Inflammatory macrophage (primary cell): ENCODE measurements at regions not wholly inside any gene's neighbourhood (a gene's known extent, or its start where the extent isn't known, plus 50 kb on each side); places are given as distances from the start of the nearest gene placed in this dataset.

Source experiments
- DNase-seq, 2 donors: peaks; one replicate each; pipeline ENCODE4 v3.0.0-alpha.2; 2020 to 2022

DNA sequence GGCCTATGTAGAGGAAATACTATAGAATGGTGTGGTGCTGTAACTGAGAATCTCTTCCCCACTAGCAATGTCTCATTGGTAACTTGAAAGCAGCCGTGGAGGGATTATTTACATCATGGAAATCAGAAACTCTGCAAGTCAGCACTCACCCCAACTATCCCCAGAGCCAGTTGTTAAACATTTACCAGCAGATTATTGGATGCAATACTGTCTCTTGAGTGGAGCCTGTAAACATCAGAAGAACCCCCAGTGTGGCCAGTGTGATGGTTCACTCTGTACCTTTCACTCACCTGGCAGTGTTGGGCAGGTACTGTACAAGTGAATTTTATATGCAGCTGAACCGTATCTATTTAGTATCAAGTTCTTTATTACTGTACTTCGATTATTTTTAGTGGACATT lies 299.8 kb upstream of the SALL1 start:
- DNase-seq = no peak

DNA sequence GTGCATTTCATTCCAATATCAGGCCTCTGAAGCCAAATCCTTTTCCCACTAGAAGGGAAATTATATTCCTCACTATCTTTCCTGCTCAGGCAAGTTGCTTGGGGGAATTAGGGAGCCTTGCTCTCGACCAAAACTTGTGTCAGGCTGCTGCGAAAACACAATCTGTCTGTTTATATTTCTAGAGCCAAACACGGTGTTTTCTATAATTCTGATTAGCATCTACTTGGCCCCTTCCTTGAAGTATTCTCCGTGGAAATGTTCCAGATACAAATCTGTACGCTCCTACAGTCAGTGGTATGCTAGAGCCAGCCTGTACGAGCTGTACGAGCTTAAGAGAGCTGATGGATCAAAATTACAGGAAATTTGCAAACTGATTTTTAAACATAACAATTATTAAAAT lies 299.3 kb upstream of the SALL1 start:
- no peak for DNase-seq

DNA sequence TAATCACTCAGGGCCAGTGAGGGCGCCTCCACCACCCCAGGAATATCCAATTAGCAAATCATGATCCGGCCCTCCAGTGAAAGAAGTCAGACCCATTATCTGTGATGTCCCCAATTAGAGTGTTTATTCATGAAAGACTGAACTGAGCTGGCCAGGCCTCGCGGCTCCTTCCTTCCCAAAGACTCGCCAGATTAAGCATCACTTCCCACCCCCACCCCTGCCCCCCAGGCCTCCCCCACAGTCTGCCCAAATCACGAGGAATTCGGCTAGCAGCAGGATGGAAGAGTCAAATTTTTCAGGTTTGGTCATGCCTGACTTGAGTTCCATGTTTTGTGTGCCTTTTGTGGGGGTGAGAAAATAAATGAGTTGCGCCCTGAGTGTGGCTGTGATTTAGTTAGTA lies 298.4 kb upstream of the SALL1 start:
- no peak for DNase-seq

DNA sequence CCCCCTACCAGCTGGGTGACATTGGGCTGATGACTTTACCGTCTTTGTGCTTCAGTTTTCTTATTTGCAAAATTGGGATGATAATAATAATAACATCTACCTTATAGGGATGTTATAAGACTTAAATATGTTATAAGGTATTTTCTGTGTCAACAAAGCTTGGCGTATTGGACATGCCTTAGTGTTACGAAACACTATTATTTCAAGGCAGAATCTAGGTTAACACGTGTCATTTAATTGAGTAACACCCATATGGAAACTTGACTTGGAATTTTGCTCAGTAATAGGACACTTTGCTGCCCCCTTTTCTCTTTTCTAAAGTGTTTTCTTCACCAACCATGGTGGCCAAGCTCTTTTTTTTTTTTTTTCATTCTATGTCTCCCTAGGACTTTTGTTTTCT lies 294.2 kb upstream of the SALL1 start:
- DNase-seq = no peak

DNA sequence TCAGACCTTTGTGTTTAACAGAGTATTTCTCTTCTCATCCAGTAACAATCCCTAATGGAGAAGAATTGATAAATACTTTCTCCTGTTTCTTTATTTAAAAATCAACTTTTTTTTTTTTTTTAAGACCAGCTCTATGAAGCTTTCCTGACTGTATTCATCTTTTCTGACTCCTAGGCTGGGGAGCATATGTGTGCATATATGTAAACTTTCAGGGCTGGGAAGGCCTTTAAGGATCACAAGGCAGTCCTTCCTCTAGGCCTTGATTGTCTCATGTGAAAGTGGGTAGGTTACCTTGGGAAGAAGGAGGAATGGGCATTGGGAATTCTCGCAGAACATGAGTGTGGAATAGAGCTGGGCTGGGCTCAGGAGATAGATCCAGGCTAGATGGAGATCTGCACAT lies 292.9 kb upstream of the SALL1 start:
- DNase-seq = no peak

DNA sequence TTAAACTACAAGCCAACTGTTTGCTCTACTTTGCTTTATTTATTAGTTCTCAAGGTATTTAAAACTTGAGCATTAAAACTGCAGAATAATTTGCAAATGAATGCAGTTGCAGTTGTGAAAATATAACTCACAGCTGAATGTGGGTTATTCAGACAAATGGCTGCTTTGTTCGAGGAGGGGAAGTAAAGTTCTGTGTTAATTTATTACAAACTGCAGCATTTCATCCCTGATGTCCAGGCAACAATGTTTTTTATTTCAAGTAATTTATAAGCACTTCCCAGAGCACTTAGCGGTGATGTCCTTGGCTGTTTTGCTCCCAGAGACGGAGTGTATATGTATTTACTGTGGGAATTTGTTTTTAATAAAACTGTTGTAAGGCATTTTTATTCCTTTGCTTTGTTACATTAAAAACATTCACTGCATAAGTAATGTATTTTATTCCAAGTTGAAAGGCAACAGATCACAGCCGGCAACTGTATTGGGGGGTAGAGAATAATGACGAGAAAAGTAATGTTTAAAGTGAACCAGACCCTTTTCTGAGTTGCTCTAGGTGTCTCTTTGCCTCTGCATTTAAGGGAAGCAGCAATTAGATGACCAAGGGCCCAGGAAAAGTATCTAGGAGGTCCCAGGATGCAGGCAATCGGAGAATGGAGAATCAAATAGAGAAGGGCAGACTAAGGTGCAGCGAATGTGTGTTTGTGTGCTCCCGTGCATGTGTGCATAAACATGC lies 291.2 kb upstream of the SALL1 start:
- DNase-seq = no peak

DNA sequence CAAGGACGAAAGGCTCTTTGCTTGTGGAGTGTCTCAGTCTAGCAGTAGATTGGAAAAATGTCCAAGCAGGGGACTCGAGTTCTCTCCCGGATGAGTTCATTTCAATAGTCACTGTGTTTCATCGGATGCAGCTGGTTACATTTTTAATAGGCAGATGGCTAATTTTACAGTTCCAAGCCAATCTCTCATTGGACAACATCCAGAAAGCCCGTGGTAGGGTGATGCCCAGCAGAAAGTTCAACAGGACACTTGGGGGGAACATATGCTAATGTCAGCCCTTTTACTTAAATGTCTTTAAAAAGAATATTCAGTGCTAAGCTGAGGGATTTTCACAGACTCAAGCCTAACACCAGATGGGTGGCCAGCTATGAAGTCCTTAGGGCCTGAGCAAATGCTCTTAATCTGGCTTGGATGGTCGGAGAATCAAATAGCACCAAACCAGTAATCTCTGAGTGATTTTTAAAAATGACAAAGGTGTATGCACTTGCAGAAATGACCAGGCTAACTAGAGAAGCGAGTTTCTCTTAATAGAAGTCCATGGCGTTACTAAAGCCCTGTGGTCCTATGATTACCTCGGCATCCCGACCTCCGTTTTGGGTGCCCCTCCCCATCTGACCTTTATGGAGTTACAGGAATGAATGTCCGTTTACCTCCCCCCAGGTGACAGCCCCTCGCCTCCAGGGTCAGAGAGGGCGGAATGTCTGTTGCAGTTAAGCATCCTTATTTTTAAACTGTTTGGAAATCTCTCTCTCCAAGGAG lies 289.2 kb upstream of the SALL1 start:
- DNase-seq = no peak

DNA sequence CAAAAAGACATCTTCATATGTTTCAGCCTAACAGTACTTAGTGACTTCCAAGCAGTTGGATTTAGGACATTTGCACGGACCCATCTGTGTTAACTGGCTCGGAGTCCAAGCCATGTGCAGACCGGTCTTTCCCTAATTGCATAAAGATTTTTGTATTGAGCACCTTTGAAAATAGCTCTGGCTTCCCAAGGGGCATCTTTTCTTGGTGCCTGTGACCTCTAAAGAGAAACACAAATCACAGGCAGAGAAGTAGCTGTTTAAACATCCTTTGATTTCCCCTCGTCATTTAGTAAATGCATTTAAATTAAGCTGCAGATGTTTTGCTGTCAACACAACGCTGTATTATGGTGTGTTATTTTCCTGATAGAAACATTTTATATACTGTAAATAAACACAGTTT lies 288.2 kb upstream of the SALL1 start:
- DNase-seq = no peak

DNA sequence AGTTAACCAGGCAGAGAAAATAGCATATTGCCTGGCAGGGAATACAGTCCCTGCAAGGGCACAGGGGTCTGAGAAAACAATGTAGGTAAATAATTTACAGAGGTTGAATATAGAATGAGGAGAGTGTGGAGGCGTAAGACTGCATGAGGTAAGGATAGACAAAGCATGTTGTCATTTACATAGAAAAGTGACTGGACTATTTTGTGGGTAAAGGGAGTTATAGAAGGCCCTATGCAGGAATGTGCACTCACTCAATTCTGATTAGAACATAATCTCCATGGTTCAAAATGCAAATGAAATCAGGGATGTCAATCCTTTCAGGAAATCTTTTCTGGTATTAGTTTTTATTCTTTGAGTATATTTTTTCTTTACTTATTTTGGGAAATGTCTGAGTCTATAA lies 285.7 kb upstream of the SALL1 start:
- DNase-seq = no peak

DNA sequence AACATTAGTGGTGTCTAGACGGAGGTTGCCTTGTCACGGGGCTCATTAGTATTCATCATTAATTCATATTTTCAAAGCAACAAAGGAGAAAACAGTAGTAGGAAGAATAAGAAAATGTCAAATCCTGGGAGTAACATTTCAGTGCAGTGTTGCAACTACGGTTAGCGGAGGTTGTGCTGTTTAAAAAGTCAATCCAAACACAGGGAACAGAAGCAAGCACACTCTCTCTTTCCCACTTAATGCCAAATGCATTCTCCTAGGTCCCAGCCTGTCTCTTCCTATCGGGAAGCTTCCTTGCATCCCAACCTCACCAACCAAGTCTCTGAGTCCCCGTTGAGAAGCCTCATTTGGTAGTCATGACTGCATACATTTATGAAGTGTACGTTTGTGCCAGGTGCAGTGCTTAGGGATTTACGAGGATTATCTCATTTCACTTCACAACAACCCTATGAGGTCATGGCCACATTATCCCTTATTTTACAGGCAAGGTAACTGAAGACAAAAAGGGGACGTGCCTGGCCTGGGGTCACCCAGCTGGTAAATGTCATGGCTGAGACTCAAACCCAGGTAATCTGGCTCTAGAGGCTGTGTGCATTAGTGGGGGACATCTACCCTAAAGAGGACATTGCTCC lies 283.6 kb upstream of the SALL1 start:
- DNase-seq = no peak

DNA sequence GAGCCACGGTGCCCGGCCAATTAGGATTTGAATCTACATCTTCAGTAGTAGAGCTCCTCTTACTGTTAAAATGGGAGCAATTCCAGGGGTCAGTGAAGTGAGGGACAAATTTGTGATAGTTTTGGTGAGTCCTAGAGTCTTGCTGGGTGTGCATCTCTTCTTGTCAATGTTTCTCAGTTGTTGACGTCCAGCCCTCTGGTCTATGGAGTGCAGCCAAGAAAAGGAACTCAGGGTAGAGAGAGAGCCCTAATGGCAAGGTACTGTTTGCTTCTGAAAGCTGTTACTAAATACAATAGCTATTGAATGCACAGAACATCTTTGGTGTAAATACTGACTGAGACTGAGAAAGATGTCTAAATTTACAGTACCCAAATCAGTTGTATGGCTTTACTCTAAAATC lies 282.5 kb upstream of the SALL1 start:
- no peak for DNase-seq

DNA sequence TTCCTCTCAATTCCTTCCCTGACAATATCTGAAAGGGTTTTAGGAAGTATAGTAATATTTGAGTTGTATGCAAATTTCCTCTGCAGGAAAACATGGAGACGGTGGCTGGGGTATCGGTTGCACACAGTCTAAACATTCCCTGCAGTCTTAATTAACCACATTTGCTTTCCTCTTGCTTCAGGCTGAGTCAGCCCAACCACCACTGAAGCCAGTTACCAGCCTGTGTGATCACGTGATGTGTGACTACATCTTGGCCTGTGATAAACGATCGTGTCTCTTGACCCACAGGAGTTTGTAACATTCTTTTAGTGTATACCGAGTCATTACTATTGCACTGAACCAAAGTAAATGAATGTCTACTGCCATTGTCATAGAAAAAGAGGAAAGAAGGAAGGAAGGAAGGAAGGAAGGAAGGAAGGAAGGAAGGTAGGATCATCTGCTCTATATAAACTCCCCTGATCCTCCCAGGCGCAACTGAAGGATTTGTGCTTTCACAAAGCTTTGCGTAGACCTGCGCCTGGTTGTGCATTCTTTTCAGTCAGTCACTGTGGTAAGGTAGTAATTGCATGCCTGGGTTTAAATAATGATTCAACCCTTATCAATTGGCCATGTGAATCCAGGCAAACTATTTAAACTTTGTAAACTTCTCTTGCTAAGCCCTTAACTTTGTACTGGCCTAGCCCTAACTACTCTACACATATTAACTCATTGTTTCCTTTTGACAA lies 280.6 kb upstream of the SALL1 start:
- no peak for DNase-seq

DNA sequence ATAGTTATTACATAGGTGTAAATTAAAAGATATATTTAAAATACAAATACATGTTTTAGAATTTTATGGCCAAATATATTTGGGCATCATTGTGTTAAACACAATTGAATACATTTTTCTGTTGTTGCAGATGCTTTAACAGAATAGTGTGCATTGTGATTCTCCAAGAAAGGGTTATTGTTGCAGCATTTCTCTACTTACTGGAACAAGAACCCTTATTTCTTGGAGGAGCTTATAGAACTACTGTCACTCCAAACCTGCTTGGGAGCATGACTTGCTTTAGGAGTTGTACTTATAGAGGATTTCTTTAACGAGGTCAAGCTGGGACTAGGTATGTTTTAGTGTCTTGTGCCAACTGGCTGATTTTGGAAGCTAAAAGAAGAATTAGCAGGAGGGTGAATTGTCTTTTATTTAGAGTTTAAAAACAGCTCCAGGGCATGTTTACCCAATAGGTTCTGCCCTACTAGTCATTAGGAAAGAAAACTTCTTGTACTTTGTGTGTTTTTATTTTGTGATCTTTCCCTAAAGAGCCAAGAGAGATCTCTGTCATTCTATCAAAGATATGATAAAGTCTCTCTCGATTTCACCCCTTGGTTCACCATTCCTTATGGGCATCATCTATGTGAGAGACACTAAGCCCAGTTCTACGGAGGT lies 279.8 kb upstream of the SALL1 start:
- DNase-seq = no peak

DNA sequence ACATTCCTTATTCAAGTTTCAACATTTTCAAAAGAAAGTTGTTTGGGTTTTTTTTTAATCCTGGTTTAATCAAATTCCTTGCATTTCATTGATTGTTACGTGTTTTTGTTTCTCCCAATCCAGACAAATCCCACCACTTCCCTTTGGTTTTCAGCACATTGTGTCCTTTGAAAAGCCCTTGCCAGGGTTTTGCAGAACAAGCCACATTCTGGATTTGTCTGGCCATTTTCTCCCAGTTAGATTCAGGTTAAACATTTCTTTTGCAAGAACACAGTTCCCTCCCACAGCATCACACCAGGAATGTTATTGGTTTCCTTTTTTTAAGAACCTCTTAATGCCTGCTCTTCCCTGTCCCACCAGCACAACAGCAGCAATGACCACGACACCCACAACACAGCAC lies 278.0 kb upstream of the SALL1 start:
- DNase-seq = no peak

DNA sequence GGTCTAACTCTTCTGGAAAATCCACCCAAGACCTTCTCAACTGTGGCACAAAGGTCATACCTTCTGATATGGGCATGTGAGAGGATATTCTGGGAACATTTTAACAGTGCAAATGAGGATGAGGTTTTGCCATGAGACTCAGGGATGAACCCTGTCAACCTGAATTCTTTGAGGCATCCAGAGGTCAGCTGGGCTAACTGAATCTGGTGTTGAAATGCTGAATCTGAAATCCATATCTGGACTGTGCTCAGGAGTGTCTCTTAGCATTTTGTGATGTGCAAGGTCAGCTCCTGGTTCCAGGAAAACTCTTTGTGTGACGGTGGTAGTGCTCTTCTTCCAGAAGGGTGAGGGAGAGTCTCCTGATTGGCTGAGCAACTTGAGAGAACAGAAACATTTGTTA lies 276.0 kb upstream of the SALL1 start:
- DNase-seq = no peak

DNA sequence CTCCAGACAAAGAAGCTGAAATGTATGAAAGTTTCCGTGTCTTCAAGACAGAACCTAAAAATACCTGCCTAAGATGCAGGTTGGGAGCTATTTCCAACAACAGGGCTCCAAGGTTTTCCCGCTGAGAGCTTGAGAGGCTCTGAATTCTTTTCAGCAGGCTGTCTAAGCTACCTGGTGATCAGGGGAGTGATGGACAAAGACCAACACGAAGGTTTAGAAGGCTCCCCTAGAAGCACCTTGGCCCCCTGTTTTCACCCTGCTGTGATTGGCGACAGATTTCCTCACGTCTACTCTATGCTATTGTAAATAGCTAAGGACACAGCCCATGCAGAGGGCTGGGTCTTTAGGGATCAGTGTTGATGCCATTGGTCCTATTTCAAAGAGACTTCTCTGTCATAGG lies 275.2 kb upstream of the SALL1 start:
- DNase-seq = no peak

DNA sequence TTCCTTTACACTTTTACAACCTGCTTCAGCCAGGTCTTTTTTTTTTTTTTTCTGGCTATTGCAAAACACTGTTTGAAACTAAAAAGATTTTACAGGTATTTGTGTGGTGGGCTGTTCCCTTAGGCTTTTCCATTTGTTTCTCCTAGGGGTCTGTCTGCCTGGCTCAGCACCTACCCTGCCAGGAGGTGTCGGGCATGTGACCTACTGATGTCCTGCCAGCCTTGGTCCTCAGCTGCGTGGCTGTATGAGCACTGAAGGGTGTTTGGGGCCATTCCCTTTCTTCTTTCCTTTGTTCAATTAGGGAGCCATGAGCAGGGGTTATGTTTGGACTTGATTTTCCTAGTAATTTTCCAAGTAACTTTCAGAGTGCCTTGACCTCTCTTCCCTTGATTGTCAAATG lies 269.2 kb upstream of the SALL1 start:
- DNase-seq = no peak

DNA sequence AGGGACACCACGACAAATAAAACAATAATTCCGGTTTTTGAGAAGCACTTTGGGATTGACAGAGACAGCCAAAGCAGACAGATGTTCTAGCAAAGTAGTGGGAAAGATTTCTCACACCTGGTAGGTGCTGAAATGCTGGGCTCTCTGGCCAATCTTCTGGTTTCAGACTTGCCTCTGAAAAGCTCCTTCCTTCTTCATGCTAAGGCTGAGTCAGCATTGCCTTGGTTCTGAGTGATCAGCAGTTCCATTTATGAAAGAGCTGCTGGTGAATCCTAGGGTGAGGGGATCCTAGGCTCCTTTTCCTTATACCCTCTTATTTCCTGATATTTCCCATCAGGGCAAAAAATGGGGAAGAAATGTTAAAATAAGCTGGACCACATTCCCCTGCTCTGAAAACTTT lies 268.7 kb upstream of the SALL1 start:
- no peak for DNase-seq

DNA sequence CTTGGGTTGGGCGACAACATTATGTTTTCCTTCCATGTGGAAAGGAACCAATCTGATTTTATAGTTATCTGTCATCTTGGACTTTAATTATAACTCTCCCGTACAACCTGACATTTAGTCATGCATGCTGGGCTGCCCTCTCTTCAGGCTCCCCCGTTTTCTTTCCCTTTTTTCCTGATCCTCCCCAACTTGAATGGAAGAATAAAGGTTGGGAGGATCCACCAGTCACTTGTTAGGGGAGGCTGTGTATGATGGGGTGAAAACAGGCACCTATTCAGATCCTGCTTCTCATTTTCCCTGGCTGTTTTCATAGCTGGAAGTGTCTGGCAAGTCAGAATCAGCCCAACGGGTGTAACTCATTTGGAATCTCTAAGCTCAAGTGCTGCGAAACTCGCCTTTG lies 267.2 kb upstream of the SALL1 start:
- no peak for DNase-seq

DNA sequence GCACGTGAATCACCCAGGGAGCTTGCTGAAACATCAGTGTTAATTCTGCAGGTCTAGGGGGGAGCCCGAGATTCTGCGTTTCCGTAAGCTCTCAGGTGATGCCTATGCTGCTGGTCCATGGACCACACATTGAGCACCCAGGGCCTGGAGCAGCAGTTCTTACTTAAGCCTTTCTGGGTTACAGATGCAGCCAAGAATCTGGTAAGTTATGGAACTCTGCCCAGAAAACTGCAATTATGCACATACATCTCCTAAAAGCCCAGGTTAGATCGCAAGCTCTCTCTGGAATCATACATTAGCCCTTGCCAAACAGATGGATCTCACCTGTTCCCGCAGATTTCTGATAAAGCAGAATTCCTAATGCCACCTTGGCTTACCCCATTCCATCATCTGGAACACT lies 265.9 kb upstream of the SALL1 start:
- no peak for DNase-seq

DNA sequence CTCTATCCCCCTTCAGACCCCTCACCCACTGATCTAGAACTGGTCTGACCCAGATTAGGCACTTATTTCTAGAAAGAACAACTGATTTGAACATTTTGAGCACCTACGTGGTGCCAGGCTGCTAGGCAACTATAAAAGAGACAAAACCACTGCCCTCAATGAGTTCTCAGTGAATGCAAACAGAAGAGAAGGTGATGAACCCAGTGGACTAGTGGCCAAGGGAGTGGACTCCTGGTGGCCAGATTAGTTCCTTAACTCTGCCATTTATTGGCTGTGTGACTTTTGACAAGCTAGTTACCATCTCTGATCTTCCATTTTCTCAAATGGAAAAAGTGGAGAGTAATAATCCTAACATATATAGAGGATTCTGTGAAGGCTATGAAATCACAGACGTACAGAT lies 259.1 kb upstream of the SALL1 start:
- no peak for DNase-seq

DNA sequence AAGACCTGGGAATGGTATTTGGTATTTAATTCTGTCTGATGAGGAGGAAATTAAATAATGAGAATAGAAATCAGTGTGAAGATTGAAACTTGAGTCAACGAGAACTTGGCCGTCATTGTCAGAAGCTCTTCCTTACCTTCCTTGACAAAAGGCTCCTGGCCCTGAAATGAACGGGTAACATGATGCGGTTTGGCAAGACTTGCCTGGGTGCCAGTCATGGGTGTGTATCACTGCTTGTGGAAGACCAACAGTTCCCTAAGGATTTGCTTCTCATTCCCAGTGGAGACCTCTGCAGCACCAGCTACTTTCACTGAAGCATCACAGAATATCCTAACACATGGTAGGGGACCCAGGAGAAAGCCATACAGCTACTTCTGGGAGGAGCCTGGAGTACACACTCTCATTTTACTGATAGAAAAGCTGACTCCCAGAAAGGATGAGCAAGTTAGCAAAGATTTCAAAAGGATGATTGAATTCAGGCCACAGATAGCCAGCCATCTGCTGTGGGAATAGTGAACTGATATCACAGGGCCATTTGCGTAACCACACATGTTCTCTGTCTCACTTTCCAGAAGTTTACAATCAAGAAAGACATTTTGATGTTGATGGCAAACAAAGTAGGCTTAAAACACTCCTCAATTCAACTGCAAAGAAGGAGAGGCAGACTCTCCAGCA lies 258.1 kb upstream of the SALL1 start:
- DNase-seq = no peak
